ENCODE measurements at regions not wholly inside any gene's neighbourhood (a gene's known extent, or its start where the extent isn't known, plus 50 kb on each side); places are given as distances from the start of the nearest gene placed in this dataset.

GRCh38 chr10:78330884-78331283, 297.2 kb downstream of the RPS24 start:
- TF ChIP-seq CTCF (IDR thresholded peaks at IDR 0.05) (no peak), POLR2A (IDR thresholded peaks at IDR 0.05) (no peak)

Data from right lobe of liver (tissue), 4 donors.